ENCODE measurements at regions not wholly inside any gene's neighbourhood (a gene's known extent, or its start where the extent isn't known, plus 50 kb on each side); places are given as distances from the start of the nearest gene placed in this dataset.

GRCh38 chr11:70759846-70760245, 361.5 kb downstream of the CTTN start:
- TF ChIP-seq L3MBTL2 (conservative IDR thresholded peaks at IDR 0.05) (no peak), SP1 (IDR thresholded peaks at IDR 0.05) (no peak), LEF1 (IDR thresholded peaks at IDR 0.05; ENCODE audit: borderline replicate concordance) (no peak), FOXA1 (IDR thresholded peaks at IDR 0.05) (no peak), FOXK2 (IDR thresholded peaks at IDR 0.05) (no peak), SUZ12 (IDR thresholded peaks at IDR 0.05) (no peak), ELF4 (IDR thresholded peaks at IDR 0.05) (no peak), HDGF (IDR thresholded peaks at IDR 0.05; ENCODE audit: borderline replicate concordance) (no peak), TARDBP (IDR thresholded peaks at IDR 0.05) (no peak), ZNF384 (IDR thresholded peaks at IDR 0.05) (no peak), NFRKB (IDR thresholded peaks at IDR 0.05) (no peak), BHLHE40 (IDR thresholded peaks at IDR 0.05; ENCODE audit: borderline replicate concordance) (no peak)

All from HEK293T (cell line).